ENCODE measurements at regions not wholly inside any gene's neighbourhood (a gene's known extent, or its start where the extent isn't known, plus 50 kb on each side); places are given as distances from the start of the nearest gene placed in this dataset.
"Not testable (repeated sequence)": the region's sequence is repeated elsewhere in the genome, so short reads cannot be mapped to it uniquely, and the experiment has no call there.

DNA sequence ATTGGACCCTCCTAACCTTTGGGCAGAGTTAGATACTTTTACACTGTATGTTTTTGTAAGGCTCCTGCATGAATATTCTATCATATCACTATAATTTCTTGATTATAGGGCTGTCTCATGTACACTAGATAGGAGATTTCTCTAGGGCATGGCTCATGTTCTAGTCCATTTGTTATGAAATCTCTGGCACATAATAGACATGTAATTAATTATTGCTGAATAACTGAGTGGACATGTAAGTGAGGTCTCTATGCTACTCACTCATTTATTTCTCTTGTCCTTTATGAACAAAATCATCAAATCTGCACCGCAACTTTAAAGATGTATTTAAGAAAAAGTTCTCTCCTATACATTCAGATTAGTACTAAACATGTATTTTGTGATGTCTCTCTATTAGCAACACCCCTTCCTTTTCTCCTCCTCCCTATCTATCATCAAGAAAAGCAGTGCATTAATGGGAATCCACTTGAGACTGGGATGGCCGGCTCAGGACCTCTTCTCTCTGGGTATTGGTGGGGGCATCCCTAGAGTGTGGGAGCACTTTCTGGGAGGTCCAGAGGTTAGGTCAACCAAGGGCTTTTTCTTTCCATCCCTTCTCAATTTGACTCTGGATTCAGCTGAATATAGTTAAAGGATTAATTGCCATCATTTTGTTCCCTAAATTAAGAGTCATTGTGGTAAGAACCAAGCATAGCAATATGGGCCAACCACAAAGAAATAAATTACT lies 168.0 kb upstream of the HMGA2 start:
- no peak for DNase-seq (ENCODE audit: low spot score)

DNA sequence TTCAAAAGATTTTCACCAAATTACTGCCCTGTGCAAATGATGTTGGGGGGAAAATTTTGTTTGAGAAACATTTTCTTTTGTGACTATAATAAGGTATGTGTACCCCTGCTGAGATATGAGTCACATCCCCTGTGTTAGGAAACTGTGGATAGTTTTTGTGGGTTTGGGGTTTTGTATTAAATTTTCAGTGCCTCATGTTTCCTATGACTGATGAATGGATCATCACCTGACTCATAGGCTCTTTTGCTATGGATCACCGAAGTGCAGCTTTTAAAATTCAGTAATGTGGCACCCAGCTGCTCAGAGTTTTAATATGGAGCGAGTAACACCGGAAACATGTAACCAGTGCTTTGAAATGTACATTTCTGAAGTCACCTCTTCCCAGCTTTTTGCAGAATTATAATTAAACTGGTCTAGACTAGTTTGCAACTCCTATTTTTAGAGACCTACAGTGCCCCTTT lies 167.4 kb upstream of the HMGA2 start:
- DNase-seq (ENCODE audit: low spot score): peak; percentile 18

DNA sequence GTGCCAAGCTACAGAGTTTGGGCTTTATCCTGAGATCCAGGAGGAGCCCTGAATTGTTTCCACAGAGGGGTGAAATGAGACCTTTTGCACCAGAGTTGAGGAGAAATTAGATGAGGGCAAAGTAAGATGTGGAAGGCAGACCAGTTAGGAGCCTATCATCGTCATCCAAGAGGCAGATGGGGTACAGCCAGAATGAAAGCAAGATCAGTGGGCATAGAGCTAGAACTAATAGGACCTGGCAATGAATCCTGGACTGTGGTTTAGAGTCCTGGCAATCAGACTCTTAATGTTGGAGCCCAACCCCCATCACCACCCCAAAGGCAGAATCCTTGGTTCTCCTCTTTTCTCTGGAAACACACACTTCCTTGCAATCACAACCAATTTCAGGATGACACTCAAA lies 166.6 kb upstream of the HMGA2 start:
- DNase-seq (ENCODE audit: low spot score): no peak

DNA sequence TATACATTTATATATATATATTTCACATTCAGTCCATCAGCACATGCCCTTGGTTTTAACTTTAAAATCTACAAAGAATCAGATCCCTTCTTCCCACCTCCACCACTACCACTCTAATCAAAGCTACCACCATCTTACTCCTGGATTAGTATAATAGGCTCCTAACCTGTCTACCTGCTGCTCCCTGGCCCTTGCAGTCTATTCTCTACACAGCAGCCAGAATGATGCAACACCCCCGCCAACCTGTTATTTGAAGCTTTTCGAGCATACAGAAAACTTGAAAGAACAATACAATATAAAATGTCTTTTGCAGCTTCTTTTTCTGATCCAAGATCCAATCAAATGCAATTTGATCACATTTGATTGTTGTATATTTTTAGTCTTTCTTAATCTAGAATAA lies 165.9 kb upstream of the HMGA2 start:
- no peak for DNase-seq (ENCODE audit: low spot score)

DNA sequence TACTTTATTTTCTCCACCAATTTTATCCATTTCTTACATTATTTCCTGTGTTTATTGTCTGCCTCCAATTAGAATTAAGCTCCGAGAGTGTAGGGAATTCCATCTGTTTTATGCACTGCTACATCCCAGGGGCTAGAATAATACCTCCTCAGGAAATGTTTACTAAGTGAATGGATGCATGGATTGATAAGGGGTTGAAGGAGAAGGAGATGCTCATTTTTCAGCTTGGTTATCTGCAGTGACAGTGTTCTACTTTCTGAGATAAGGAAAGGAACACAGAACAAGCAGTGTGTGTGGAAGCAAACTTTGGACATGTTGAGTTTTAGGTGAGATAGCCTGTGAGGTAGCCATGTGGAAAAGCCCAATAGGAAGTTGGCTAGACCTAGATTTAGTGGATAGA lies 164.6 kb upstream of the HMGA2 start:
- DNase-seq (ENCODE audit: low spot score): no peak

DNA sequence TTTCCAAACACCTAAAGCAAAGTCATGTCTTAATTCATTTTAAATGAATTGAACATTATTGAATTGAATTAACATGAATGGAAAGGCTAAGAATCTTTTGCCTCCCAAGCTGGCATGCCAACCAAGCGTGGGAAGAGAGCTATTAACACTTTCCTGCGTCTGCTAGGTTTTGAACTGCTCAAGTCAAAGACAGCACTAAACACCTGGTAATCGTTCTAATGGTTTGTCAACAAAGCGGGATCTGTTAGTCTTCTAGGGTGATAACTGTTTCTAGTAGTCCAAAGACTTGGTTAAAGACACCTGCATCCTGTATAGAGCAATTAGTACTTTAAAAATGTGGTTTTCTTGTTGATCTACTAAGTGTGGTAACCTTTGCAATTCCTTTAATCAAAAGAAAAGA lies 164.2 kb upstream of the HMGA2 start:
- DNase-seq (ENCODE audit: low spot score): no peak

- no peak for DNase-seq (ENCODE audit: low spot score)
Observed at GRCh38 chr12:65660836-65661235, 163.4 kb upstream of the HMGA2 start.

GRCh38 chr12:65662590-65662989 lies 161.7 kb upstream of the HMGA2 start:
- DNase-seq (ENCODE audit: low spot score): no peak

GRCh38 chr12:65663097-65663496 lies 161.2 kb upstream of the HMGA2 start:
- DNase-seq (ENCODE audit: low spot score): no peak

DNA sequence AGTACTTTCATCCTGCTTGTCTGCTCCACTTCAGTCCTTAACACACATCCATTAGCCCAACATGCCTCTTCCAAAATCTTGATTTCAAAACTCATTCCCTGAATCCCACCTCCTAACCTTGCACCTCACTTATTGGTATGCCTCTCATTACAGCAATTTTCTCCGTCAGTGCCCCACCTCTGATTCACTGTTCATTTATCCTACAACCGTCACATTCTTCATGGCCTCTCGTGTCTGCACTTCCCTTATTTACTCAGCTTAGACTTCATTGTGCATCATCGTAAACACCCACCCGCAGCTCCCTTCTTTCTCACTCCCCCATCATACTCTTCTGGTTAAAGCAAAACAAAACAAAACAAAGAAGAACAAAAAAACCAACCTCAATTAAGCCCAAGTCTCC lies 160.6 kb upstream of the HMGA2 start:
- DNase-seq (ENCODE audit: low spot score): no peak

DNA sequence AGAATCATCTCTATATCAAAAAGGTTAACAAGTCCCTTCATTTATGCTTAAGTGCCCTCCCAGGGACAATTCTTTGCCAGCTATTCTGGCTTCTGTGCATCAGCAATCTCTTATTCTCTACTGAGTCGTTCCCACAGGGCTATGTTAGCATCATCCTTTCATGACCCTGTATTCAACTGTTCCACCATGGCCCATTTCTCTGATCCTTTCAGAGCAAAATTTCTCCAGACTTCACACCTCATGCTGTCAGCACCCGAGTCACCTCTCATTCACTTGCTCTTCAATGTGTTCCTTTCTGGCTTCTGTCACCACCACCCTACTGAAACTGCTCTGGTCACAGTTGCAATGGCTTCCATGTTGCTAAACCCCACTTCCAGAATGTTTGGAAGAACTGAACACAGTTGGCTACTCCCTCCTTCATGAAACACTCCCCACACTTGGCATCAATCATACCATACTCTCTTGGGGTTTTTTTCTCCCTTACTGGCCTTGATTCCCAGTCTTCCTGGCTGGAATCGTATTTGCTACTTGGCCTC lies 159.5 kb upstream of the HMGA2 start:
- DNase-seq (ENCODE audit: low spot score): no peak

GRCh38 chr12:65665817-65666216 lies 158.5 kb upstream of the HMGA2 start:
- no peak for DNase-seq (ENCODE audit: low spot score)

GRCh38 chr12:65666876-65667275 lies 157.4 kb upstream of the HMGA2 start:
- DNase-seq (ENCODE audit: low spot score): no peak

- DNase-seq (ENCODE audit: low spot score): no peak
Observed at GRCh38 chr12:65667932-65668331, 156.4 kb upstream of the HMGA2 start.

DNA sequence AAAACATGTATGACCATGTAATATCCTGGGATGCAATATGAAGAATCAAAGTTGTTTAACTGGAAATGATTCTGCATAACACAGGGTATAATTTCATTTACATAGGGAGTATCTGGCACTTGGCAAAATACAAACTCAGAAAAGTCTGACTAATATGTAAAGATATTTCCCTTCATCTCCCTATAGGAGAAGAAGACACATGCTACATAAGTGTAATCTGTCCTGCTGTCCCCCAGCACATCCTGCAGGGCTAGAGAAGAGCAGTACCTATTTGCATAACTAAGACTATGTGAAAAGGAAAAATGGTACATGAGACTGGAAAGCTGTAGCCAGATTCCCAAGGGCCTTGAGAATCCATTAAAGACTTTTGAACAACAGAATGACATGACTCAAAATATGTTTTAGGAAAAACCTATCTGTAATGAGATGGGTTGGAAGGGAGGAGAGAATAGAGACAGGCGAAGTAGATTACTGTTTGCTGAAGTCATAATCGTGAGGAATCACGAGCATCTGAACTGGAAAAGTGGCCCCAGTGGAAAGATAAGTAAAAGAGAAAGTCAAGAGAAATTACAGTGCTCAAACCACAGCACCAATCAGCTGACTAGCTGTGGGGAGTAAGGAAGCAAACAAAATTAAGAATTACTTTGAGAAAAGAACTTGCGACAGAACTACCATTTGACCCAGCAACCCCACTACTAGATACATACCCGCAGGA lies 155.1 kb upstream of the HMGA2 start:
- no peak for DNase-seq (ENCODE audit: low spot score)

DNA sequence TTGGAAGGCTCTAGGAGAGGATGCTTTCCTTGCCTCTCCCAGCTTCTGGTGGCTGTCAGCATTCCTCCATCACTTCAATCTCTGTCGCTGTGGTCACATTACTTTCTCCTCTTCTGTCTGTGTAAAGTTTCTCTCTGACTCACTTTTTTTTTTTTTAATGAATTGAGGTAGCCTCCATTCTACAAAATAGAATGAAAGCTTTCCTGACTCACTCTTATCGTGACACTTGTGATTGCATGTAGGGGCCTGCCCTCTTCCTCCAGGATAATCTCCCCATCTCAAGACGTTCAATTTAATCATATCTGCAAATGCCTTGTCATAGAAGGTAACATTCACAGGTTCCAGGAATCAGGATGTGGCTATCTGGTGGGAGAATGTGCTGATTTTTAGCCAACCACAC lies 153.5 kb upstream of the HMGA2 start:
- no peak for DNase-seq (ENCODE audit: low spot score)

DNA sequence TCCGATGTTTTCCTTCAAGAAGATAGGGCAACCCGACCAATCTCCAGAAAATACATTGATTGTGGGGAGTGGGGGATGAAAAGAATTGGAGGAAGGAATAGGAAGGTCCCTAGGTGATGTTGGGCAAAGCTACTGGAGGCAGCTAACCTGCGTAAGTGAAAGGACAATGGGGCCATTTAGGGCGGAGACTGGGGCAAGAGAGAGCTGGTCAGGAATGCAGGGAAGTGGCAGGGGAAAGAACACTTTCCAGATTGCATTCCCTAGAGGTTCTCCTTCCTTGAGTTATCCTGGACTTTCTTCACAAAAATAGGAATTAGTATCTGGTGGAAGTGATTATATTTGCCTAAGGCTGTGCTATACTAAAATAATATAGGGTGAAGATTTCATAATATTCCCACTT lies 151.8 kb upstream of the HMGA2 start:
- DNase-seq (ENCODE audit: low spot score): no peak

- no peak for DNase-seq (ENCODE audit: low spot score)
Observed at GRCh38 chr12:65673156-65673690, 151.1 kb upstream of the HMGA2 start.

DNA sequence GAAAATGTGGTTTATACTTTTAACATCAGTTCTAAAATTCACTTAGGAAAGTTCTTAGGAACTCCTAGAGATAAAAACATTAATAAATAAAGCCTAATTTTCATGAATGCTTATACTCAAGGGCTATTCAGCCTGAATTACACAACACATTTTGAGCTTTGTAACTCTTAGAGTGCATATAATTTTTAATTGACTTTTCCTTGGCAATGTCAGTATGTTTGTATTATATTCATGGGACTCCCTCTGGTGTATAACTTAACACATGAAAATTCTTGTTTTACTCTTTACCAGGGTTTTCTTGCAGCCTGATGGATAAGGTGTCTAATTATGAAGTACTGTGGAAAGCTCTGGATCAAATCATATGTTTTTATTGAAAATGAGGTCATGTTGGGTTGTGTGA lies 150.6 kb upstream of the HMGA2 start:
- no peak for DNase-seq (ENCODE audit: low spot score)

- DNase-seq (ENCODE audit: low spot score): no peak
Observed at GRCh38 chr12:65675141-65675621, 149.1 kb upstream of the HMGA2 start.

GRCh38 chr12:65678172-65678571 lies 146.1 kb upstream of the HMGA2 start:
- DNase-seq (ENCODE audit: low spot score): not testable (repeated sequence)

DNA sequence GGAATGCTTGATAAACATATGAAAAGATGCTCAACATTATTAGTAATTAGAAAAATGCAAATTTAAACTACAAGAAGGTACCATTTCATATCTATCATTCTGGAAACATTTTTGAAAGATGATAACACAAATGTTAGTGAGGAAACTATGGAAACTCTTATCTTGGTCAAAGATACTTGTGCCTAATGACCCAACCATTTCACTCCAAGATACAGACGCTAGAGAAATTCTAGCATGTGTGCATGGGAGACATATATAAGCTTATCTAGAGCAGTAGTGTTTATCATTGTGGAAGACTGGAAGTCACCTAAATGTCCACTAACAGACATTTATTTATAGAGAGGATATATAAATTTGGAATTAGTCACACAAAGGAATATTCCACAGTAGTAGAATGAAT lies 143.1 kb upstream of the HMGA2 start:
- no peak for DNase-seq (ENCODE audit: low spot score)

- no peak for DNase-seq (ENCODE audit: low spot score)
Observed at GRCh38 chr12:65682112-65682511, 142.2 kb upstream of the HMGA2 start.
